ENCODE measurements at regions not wholly inside any gene's neighbourhood (a gene's known extent, or its start where the extent isn't known, plus 50 kb on each side); places are given as distances from the start of the nearest gene placed in this dataset.

GRCh38 chr1:172763057-172763456 lies 104.2 kb downstream of the FASLG start:
- intact Hi-C loops (cut with DNase I; ENCODE audit: low total_unique reads) = no loop called here

GRCh38 chr1:172764378-172764777 lies 105.5 kb downstream of the FASLG start:
- no peaks in the 10 kb centered on the region for H3K4me1 ChIP-seq
- H3K9me3 ChIP-seq = no peaks in the 10 kb centered on the region
- H3K36me3 ChIP-seq = no peaks in the 10 kb centered on the region
- TF ChIP-seq POLR2A (IDR thresholded peaks at IDR 0.05) (no peak), CTCF (IDR thresholded peaks at IDR 0.05) (no peak)
- no peak overlapping the region for H3K27ac ChIP-seq
- no peaks in the 10 kb centered on the region for H3K27me3 ChIP-seq
- H3K4me3 ChIP-seq = no peak overlapping the region
- DNase-seq = no peak
- intact Hi-C loops (cut with DNase I; ENCODE audit: low total_unique reads) = no loop called here

More at GRCh38 chr1:172763057-172763456, 104.2 kb downstream of the FASLG start:
- DNase-seq = no peak
- no peaks in the 10 kb centered on the region for H3K27me3 ChIP-seq
- no peaks in the 10 kb centered on the region for H3K9me3 ChIP-seq
- no peaks in the 10 kb centered on the region for H3K4me1 ChIP-seq
- no peak overlapping the region for H3K4me3 ChIP-seq
- H3K36me3 ChIP-seq = no peaks in the 10 kb centered on the region
- TF ChIP-seq CTCF (IDR thresholded peaks at IDR 0.05) (no peak), POLR2A (IDR thresholded peaks at IDR 0.05) (no peak)
- no peak overlapping the region for H3K27ac ChIP-seq

- no peaks in the 10 kb centered on the region for H3K9me3 ChIP-seq
- no peak for TF ChIP-seq POLR2A (IDR thresholded peaks at IDR 0.05)
- DNase-seq = no peak
- H3K27me3 ChIP-seq = no peaks in the 10 kb centered on the region
- H3K36me3 ChIP-seq = no peaks in the 10 kb centered on the region
- H3K4me1 ChIP-seq = no peaks in the 10 kb centered on the region
- intact Hi-C loops (cut with DNase I; ENCODE audit: low total_unique reads) = no loop called here
- H3K27ac ChIP-seq = no peak overlapping the region
- H3K4me3 ChIP-seq = no peak overlapping the region
These were observed 107.6 kb downstream of the FASLG start for GRCh38 chr1:172766462-172766861.

- Histone ChIP-seq H3K9me3 (no peaks in the 10 kb centered on the region), H3K4me3 (no peak overlapping the region), H3K36me3 (no peaks in the 10 kb centered on the region), H3K4me1 (no peaks in the 10 kb centered on the region), H3K27ac (no peak overlapping the region), H3K27me3 (no peaks in the 10 kb centered on the region)
- no peak for DNase-seq
- TF ChIP-seq CTCF (IDR thresholded peaks at IDR 0.05) (no peak), POLR2A (IDR thresholded peaks at IDR 0.05) (no peak)
- intact Hi-C loops (cut with DNase I; ENCODE audit: low total_unique reads) = no loop called here
These were observed 111.2 kb downstream of the FASLG start for GRCh38 chr1:172770071-172770470.

- DNase-seq = no peak
- Histone ChIP-seq H3K4me3 (no peak overlapping the region), H3K9me3 (no peaks in the 10 kb centered on the region), H3K27ac (no peak overlapping the region), H3K36me3 (no peaks in the 10 kb centered on the region), H3K27me3 (no peaks in the 10 kb centered on the region), H3K4me1 (no peaks in the 10 kb centered on the region)
- intact Hi-C loops (cut with DNase I; ENCODE audit: low total_unique reads) = no loop called here
- TF ChIP-seq CTCF (IDR thresholded peaks at IDR 0.05) (no peak), POLR2A (IDR thresholded peaks at IDR 0.05) (no peak)
These were observed 115.7 kb downstream of the FASLG start for GRCh38 chr1:172774561-172774960.

- H3K27ac ChIP-seq = no peak overlapping the region
- H3K4me3 ChIP-seq = no peak overlapping the region
- intact Hi-C loops (cut with DNase I; ENCODE audit: low total_unique reads) = no loop called here
- TF ChIP-seq POLR2A (IDR thresholded peaks at IDR 0.05) (no peak), CTCF (IDR thresholded peaks at IDR 0.05) (no peak)
- DNase-seq = no peak
- H3K4me1 ChIP-seq = no peaks in the 10 kb centered on the region
- H3K36me3 ChIP-seq = no peaks in the 10 kb centered on the region
- no peaks in the 10 kb centered on the region for H3K27me3 ChIP-seq
- H3K9me3 ChIP-seq = no peaks in the 10 kb centered on the region
These were observed 116.7 kb downstream of the FASLG start for GRCh38 chr1:172775606-172776005.

Data from uterus (tissue), 3 donors.